Testis (tissue), 2 donors: ENCODE measurements at regions not wholly inside any gene's neighbourhood (a gene's known extent, or its start where the extent isn't known, plus 50 kb on each side); places are given as distances from the start of the nearest gene placed in this dataset.

ENCODE experiments used
- POLR2A ChIP-seq: fragments of 450-650 bp; IDR thresholded peaks from one replicate; pipeline ENCODE4 v1.6.1; 2017; ENCODE audit warnings: antibody characterized with exemption, mild to moderate bottlenecking, moderate library complexity
- TF ChIP-seq, protein P1 (sequence below), 3 experiments: fragments of 450-650 bp in 2 of 3; fragments of 200-600 bp in 1 of 3; sonication (generic) in 1 of 3; IDR thresholded peaks; one replicate each; pipeline ENCODE4 v1.5.1; 2016 to 2019; ENCODE audit warnings: antibody characterized with exemption in 3 of 3, mild to moderate bottlenecking in 2 of 3, moderate library complexity in 1 of 3

DNA sequence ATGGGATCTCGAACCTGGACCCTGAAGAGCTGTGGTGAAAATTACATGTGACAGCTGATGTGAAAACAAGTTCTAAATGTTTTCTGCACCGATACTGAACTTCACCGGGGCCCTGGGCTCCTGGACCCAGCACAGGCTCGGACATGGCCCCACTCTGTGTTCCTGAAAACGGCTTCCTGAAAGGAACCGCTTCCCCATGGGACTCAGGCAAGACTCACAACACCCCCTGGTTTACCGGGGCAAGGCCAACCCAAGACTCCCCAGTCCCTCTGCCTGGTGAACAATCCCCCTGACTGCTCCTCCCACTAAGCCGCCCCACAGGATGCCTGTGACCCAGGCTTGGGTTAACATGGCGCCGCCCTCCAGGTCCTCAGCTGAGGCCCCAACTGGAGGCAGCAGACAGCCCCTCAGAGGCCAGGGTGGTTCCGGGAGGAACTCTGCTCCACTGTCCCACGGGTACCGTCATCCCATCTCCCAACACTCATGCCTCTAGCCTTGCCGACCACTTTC, 124.5 kb upstream of the FOXD4L5 start:
- TF ChIP-seq POLR2A = no peak
- TF ChIP-seq, protein P1, sequence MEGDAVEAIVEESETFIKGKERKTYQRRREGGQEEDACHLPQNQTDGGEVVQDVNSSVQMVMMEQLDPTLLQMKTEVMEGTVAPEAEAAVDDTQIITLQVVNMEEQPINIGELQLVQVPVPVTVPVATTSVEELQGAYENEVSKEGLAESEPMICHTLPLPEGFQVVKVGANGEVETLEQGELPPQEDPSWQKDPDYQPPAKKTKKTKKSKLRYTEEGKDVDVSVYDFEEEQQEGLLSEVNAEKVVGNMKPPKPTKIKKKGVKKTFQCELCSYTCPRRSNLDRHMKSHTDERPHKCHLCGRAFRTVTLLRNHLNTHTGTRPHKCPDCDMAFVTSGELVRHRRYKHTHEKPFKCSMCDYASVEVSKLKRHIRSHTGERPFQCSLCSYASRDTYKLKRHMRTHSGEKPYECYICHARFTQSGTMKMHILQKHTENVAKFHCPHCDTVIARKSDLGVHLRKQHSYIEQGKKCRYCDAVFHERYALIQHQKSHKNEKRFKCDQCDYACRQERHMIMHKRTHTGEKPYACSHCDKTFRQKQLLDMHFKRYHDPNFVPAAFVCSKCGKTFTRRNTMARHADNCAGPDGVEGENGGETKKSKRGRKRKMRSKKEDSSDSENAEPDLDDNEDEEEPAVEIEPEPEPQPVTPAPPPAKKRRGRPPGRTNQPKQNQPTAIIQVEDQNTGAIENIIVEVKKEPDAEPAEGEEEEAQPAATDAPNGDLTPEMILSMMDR (IDR thresholded peaks at IDR 0.05) = no peak
